Fibroblast of mammary gland (primary cell): ENCODE measurements at regions not wholly inside any gene's neighbourhood (a gene's known extent, or its start where the extent isn't known, plus 50 kb on each side); places are given as distances from the start of the nearest gene placed in this dataset.

Experiments
- DNase-seq: peaks from one replicate; pipeline ENCODE4 v3.0.0-alpha.2; 2010; ENCODE audit warnings: low read depth
- H3K4me3 ChIP-seq: 2 replicates; pipeline ENCODE4 v1.5.1; 2011; ENCODE audit warnings: low read depth, mild to moderate bottlenecking, low read length, moderate library complexity; ENCODE audit not compliant: control insufficient read depth
- CTCF ChIP-seq: conservative IDR thresholded peaks from 2 replicates; pipeline ENCODE4 v1.5.1; 2011; ENCODE audit warnings: low read depth, low read length, inconsistent platforms; ENCODE audit not compliant: control insufficient read depth, insufficient read depth

GRCh38 chr16:49027420-49027819 lies 254.2 kb downstream of the CBLN1 start:
- H3K4me3 ChIP-seq = no peak overlapping the region
- no peak for TF ChIP-seq CTCF
- DNase-seq = no peak

- no peak for TF ChIP-seq CTCF
These were observed 255.0 kb downstream of the CBLN1 start for GRCh38 chr16:49026566-49027181.

GRCh38 chr16:49024896-49025295 lies 256.7 kb downstream of the CBLN1 start:
- no peak for DNase-seq
- H3K4me3 ChIP-seq = no peak overlapping the region
- TF ChIP-seq CTCF = no peak

More at GRCh38 chr16:49026566-49027181, 255.0 kb downstream of the CBLN1 start:
- DNase-seq = no peak
- H3K4me3 ChIP-seq = no peak overlapping the region

- no peak for DNase-seq
- TF ChIP-seq CTCF = no peak
- no peak overlapping the region for H3K4me3 ChIP-seq
These were observed 257.6 kb downstream of the CBLN1 start for GRCh38 chr16:49024016-49024415.

- H3K4me3 ChIP-seq = no peak overlapping the region
- DNase-seq = peak; percentile 86
- no peak for TF ChIP-seq CTCF
These were observed 258.6 kb downstream of the CBLN1 start for GRCh38 chr16:49023050-49023449.

- H3K4me3 ChIP-seq = no peak overlapping the region
- TF ChIP-seq CTCF = no peak
- no peak for DNase-seq
These were observed 259.2 kb downstream of the CBLN1 start for GRCh38 chr16:49022351-49022963.
